Right ventricle myocardium inferior (tissue), 1 donor: ENCODE measurements at regions not wholly inside any gene's neighbourhood (a gene's known extent, or its start where the extent isn't known, plus 50 kb on each side); places are given as distances from the start of the nearest gene placed in this dataset.

ENCODE experiments used
- ATAC-seq: fragments of 200-7000 bp; cut with Tn5 transposase; one replicate; pipeline ENCODE4 v1.9.1; 2020; ENCODE audit warnings: mild to moderate bottlenecking, moderate library complexity
- DNase-seq: peaks from one replicate; pipeline ENCODE4 v3.0.0; 2021; ENCODE audit errors: missing footprints
- intact Hi-C: fragments of 100-400 bp; cut with DNase I; formaldehyde crosslinking; loops from one replicate; pipeline ENCODE4 v1.11.0; 2022
- donor health status: DM: no; HTN: yes; CAD: no; lungs with severe emphysema.

- intact Hi-C loops: no loop called here
- DNase-seq (no peak), ATAC-seq (no peak)
These were observed 819.9 kb downstream of the BCL11A start for GRCh38 chr2:59733567-59733930.

GRCh38 chr2:59732871-59733566, 820.4 kb downstream of the BCL11A start:
- ATAC-seq (no peak), DNase-seq (peak; percentile 58)
- intact Hi-C loops: no loop called here

DNA sequence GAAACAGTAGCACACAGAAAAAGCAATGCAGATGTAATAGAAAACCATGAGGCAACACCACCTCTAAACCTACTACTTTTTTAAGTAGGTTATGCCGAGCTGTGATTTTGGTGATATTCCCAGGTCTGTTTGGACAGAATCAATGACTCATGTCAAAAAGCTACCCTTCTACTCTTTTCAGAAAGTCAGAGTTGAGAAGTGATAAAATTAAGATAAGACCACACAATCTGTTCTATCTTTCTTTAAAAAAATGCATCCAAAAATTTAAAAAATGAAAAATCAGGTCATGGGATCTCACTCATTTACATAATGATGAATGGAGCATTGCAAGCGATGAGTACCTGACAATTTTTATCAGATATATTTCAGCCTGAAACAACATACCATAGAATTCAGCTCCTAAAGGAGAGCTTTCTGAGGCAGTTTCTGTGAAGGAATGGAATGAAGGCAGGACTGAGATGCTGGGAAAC, 826.3 kb downstream of the BCL11A start:
- intact Hi-C loops: no loop called here
- DNase-seq (no peak), ATAC-seq (no peak)

- DNase-seq (no peak), ATAC-seq (no peak)
- intact Hi-C loops: no loop called here
These were observed 827.0 kb downstream of the BCL11A start for GRCh38 chr2:59726228-59727120.

DNA sequence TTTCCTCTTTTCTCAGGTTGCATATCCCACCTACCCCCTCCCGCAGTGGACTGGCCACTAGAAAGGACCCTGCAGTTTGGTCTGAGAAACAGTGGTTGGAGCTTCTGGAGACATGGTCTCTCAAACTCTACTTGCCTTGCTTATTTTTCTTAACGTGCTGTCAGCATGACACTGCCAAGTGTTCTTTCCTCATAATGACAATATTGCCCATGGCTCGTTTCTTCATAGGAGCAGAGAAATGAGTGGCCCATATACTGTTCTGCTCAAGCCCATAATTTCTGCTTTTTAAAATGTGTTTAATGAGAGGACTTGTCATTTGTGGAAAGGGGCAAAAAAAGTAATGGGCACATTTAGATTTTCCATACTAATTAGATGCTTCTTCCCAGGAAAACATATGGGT, 828.7 kb downstream of the BCL11A start:
- intact Hi-C loops: no loop called here

GRCh38 chr2:59720296-59720866, 833.1 kb downstream of the BCL11A start:
- no peak for ATAC-seq
- intact Hi-C loops: no loop called here
- no peak for DNase-seq

More for the DNA sequence above, 828.7 kb downstream of the BCL11A start:
- ATAC-seq (no peak), DNase-seq (no peak)

DNA sequence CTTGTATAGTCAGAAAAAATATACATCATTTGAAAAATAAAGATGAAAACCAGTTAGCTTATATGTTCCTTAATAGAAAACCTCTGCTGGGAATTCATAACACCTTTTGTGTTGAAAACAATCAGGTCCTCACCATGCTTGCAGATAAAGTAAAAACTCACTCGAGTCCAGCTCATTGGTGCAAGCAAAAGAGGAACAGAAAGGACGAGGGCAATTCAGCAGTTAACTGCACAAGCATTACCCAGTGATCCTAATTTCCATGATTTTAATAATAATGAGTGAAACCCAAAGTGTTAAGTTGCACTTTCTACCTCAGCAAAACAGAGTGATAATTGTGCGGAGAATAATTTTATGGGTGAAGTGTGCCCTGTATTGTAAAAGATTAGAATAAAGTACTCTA, 839.9 kb downstream of the BCL11A start:
- ATAC-seq (no peak), DNase-seq (no peak)
- intact Hi-C loops: no loop called here

DNA sequence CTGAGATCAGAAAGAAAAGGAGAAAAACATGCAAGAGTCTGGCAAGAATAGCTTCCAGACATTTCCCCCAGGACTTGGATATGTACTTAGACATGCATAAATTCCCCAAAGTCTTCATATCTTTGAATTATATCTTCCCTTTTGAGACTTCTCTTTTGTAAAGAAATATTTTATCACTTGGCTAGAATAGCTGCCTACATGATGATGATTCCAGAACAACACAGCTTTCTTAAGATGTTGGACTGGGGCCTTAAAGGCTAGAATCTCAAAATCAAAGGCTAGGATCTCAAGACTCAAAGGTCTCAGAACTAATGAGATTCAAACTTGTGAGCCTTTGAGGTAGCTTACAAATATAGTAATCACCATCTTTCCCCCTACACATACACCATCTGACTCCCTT, 842.3 kb downstream of the BCL11A start:
- no peak for DNase-seq

DNA sequence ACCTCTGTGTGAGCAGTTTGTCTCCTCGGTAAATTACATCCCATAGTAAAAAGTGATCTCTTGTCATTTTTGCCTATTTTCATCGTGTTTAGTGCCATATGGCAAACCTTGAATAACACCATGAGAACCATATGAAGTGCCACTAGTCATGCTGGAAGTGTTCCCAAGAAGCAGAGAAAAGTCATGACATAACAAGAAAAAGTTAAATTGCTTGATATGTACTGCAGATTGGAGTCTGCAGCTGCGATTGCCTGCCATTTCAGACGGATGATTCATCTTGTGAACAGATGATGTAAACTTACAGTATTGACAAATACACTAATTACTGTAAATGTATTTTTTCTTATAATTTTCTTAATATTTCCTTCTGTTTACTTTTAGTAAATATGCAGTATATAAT, 846.7 kb downstream of the BCL11A start:
- intact Hi-C loops: no loop called here
- ATAC-seq (no peak), DNase-seq (no peak)

More for the DNA sequence above, 842.3 kb downstream of the BCL11A start:
- intact Hi-C loops: no loop called here
- ATAC-seq: no peak

DNA sequence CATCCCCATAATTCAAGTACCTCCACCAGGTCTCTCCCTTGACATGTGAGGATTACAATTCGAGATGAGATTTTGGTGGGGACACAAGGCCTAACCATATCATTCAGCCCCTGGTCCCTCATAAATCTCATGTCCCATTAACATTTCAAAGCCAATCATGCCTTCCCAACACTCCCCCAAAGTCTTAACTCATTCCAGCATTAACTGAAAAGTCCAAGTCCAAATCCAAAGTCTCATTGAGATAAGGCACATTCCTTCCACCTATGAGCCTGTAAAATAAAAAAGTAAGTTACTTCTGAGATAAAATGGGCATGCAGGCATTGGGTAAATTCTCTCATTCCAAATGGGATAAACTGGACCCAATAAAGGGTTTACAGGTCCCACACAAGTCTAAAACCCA, 849.7 kb downstream of the BCL11A start:
- intact Hi-C loops: no loop called here
- ATAC-seq (no peak), DNase-seq (no peak)

- ATAC-seq (no peak), DNase-seq (no peak)
- intact Hi-C loops: no loop called here
These were observed 851.4 kb downstream of the BCL11A start for GRCh38 chr2:59702026-59702425.

DNA sequence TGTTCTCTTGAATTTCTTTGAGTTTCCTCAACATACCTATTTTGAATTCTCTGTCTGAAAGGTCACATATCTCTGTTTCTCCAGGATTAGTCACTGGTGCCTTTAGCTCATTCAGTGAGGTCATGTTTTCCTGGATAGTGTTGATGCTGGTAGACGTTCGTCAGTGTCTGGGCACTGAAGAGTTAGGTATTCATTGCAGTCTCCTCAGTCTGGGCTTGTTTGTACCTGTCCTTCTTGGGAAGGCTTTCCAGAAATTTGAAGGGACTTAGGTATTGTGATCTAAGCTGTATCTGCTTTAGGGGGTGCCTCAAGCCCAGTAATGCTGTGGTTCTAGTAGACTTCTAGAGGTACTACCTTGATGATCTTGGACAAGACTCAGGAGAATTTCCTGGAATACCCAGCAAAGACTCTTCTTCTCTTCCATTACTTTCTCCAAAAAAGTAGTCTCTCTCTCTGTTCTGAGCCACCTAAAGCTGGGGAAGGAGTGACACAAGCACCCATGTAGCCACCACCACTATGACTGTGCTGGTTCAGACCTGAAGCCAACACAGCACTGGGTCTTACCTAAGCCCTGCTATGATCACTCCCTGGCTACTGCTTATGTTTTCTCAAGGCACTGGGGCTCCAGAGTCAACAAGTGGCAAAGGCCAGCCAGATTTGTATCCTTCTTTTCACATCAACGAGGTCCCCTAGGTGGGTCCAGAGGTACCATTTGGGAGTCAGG, 852.0 kb downstream of the BCL11A start:
- no peak for ATAC-seq
- intact Hi-C loops: no loop called here
- no peak for DNase-seq

DNA sequence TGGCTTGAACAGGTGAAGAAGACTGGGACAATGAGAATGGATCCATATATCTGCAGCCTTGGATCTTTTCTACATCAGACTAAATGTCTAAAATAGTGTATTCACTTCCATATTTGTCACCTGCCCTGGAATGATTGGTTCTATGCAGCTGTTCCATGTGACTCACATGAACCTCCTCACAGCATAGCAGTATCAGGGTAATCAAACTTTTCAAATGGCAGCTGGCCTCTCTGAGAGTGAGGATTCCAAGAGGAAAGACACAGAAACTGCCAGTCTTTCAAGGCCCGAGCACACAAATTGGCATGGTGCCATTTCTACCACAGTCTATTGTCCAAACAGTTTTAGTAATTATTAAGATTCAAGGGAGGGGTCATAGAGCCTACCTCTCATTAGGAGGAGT, 859.3 kb downstream of the BCL11A start:
- DNase-seq (no peak), ATAC-seq (no peak)
- intact Hi-C loops: no loop called here

- intact Hi-C loops: no loop called here
- no peak for ATAC-seq
- DNase-seq: no peak
These were observed 860.1 kb downstream of the BCL11A start for GRCh38 chr2:59693231-59693959.

- DNase-seq (no peak), ATAC-seq (no peak)
- intact Hi-C loops: no loop called here
These were observed 861.8 kb downstream of the BCL11A start for GRCh38 chr2:59691518-59692190.

DNA sequence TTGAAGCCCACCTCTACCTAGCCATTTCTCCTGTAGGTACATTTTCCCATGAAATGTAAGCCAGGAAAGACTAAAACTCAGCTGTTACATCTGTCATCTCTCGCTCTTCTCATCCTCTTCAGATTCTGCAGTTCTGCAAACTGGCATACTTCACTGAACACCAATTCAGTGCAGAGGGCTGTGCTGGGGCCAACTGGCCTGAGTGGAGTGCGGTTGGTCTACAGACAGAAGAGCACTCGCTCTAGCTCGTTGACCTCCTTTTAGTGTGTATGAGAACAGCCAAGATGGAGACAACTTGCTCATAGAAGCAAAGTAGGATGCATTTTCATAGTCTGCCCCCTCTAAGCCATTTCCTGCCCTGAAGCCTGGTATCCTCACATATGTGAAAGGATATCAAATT, 862.6 kb downstream of the BCL11A start:
- ATAC-seq (peak; percentile 69), DNase-seq (no peak)
- intact Hi-C loops: no loop called here

- ATAC-seq (no peak), DNase-seq (no peak)
- intact Hi-C loops: no loop called here
These were observed 868.7 kb downstream of the BCL11A start for GRCh38 chr2:59684771-59685166.

GRCh38 chr2:59684116-59684770, 869.2 kb downstream of the BCL11A start:
- no peak for ATAC-seq
- no peak for DNase-seq
- intact Hi-C loops: no loop called here
